ENCODE measurements at regions not wholly inside any gene's neighbourhood (a gene's known extent, or its start where the extent isn't known, plus 50 kb on each side); places are given as distances from the start of the nearest gene placed in this dataset.

DNA sequence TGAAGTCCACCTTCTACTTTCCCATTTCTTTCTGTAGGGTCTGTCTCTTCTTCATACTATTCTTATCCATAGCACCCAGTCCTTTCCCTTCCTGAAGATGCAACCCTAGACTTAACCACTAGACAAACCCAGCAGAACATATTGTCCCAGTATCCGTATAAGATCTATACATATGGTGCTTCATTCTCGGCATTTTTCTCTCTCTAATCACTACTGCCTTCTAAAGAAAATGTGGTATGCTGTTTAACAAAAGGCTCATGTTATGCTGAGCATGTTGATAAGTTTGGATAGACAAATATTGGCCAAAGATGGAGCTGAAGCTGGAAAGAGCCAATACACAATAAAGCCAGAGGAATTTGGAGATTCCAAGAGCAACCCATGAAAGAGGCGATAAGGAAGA is 212.6 kb downstream of the MAFB start:
- H4K20me1 ChIP-seq (ENCODE audit: control insufficient read depth, insufficient read depth, low read depth, low read length): no peaks in the 10 kb centered on the region
- H3K79me2 ChIP-seq (ENCODE audit: control insufficient read depth, low read length): no peaks in the 10 kb centered on the region
- no peaks in the 10 kb centered on the region for H3K36me3 ChIP-seq (ENCODE audit: control insufficient read depth, low read length)
- no peaks in the 10 kb centered on the region for H3K9me3 ChIP-seq (ENCODE audit: control insufficient read depth, insufficient read depth, low read length)
- TF ChIP-seq EZH2phosphoT487 (IDR thresholded peaks at IDR 0.05; ENCODE audit: borderline replicate concordance, low read length) (no peak), CTCF (IDR thresholded peaks at IDR 0.05; ENCODE audit: low read depth, low read length, poor library complexity, severe bottlenecking) (no peak)
- no peak overlapping the region for H3K4me2 ChIP-seq (ENCODE audit: low read length)
- no peaks in the 10 kb centered on the region for H3K9me2 ChIP-seq (replicated peaks; ENCODE audit: control insufficient read depth, low read length)
- H3F3A ChIP-seq (ENCODE audit: control insufficient read depth, insufficient read depth): no peaks in the 10 kb centered on the region
- H3K4me1 ChIP-seq (ENCODE audit: control insufficient read depth, low read length): no peaks in the 10 kb centered on the region
- no peak overlapping the region for H3K27ac ChIP-seq (ENCODE audit: low read depth, low read length)
- peaks cover 2% of the 10 kb centered on the region; the same call in 1 of the 2 replicates for H3K27me3 ChIP-seq (ENCODE audit: control insufficient read depth, low read length)
- no peak overlapping the region for H3K4me3 ChIP-seq (ENCODE audit: low read length)

DNA sequence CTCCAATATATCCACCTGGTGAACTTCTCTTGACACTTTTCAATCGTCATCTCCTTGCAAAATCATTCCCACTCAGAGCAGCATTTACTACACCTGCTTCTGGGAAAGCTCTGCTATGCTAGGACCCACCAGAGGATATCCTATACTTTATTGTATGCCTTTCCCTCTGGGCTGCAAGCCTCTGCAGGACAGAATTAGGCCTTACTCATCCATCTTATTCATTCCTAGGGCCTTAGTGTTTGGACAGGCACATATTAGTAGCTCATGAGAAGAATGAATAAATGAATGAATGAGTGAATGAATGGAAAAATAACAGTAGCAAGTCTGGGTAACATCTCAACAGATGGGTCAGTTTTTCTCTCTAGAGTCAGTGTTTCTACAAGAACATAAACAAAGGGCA is 216.1 kb downstream of the MAFB start:
- no peak overlapping the region for H3K4me3 ChIP-seq (ENCODE audit: low read length)
- H3K27ac ChIP-seq (ENCODE audit: low read depth, low read length): no peak overlapping the region
- no peaks in the 10 kb centered on the region for H3K9me2 ChIP-seq (replicated peaks; ENCODE audit: control insufficient read depth, low read length)
- no peaks in the 10 kb centered on the region for H4K20me1 ChIP-seq (ENCODE audit: control insufficient read depth, insufficient read depth, low read depth, low read length)
- peaks cover 2% of the 10 kb centered on the region; the same call in 1 of the 2 replicates for H3K27me3 ChIP-seq (ENCODE audit: control insufficient read depth, low read length)
- H3K9me3 ChIP-seq (ENCODE audit: control insufficient read depth, insufficient read depth, low read length): no peaks in the 10 kb centered on the region
- H3K4me1 ChIP-seq (ENCODE audit: control insufficient read depth, low read length): no peaks in the 10 kb centered on the region
- H3K36me3 ChIP-seq (ENCODE audit: control insufficient read depth, low read length): no peaks in the 10 kb centered on the region
- no peaks in the 10 kb centered on the region for H3K79me2 ChIP-seq (ENCODE audit: control insufficient read depth, low read length)
- no peaks in the 10 kb centered on the region for H3F3A ChIP-seq (ENCODE audit: control insufficient read depth, insufficient read depth)
- no peak for TF ChIP-seq CTCF (IDR thresholded peaks at IDR 0.05; ENCODE audit: low read depth, low read length, poor library complexity, severe bottlenecking)
- TF ChIP-seq EZH2phosphoT487 (IDR thresholded peaks at IDR 0.05; ENCODE audit: borderline replicate concordance, low read length): no peak
- H3K4me2 ChIP-seq (ENCODE audit: low read length): no peak overlapping the region

GRCh38 chr20:40471261-40471629 is 217.8 kb downstream of the MAFB start:
- H3K79me2 ChIP-seq (ENCODE audit: control insufficient read depth, low read length): no peaks in the 10 kb centered on the region
- no peaks in the 10 kb centered on the region for H3K36me3 ChIP-seq (ENCODE audit: control insufficient read depth, low read length)
- no peak overlapping the region for H3K4me2 ChIP-seq (ENCODE audit: low read length)
- no peak overlapping the region for H3K4me3 ChIP-seq (ENCODE audit: low read length)
- no peak overlapping the region for H3K27ac ChIP-seq (ENCODE audit: low read depth, low read length)
- TF ChIP-seq CTCF (IDR thresholded peaks at IDR 0.05; ENCODE audit: low read depth, low read length, poor library complexity, severe bottlenecking) (no peak), EZH2phosphoT487 (IDR thresholded peaks at IDR 0.05; ENCODE audit: borderline replicate concordance, low read length) (no peak)
- no peaks in the 10 kb centered on the region for H4K20me1 ChIP-seq (ENCODE audit: control insufficient read depth, insufficient read depth, low read depth, low read length)
- H3K9me2 ChIP-seq (replicated peaks; ENCODE audit: control insufficient read depth, low read length): no peaks in the 10 kb centered on the region
- H3K9me3 ChIP-seq (ENCODE audit: control insufficient read depth, insufficient read depth, low read length): no peaks in the 10 kb centered on the region
- H3K4me1 ChIP-seq (ENCODE audit: control insufficient read depth, low read length): no peaks in the 10 kb centered on the region
- H3F3A ChIP-seq (ENCODE audit: control insufficient read depth, insufficient read depth): no peaks in the 10 kb centered on the region
- H3K27me3 ChIP-seq (ENCODE audit: control insufficient read depth, low read length): peaks cover 2% of the 10 kb centered on the region; the same call in 1 of the 2 replicates

Measured in DOHH2 (cell line).